Mesothelial cell of epicardium (in vitro differentiated cells): ENCODE measurements at regions not wholly inside any gene's neighbourhood (a gene's known extent, or its start where the extent isn't known, plus 50 kb on each side); places are given as distances from the start of the nearest gene placed in this dataset.

Source experiments
- DNase-seq, 2 experiments: peaks; one replicate each; pipeline ENCODE4 v3.0.0; 2021; ENCODE audit warnings: low spot score in 2 of 2; ENCODE audit not compliant: unreplicated experiment in 2 of 2
- H3K27ac Mint-ChIP-seq: 2 replicates; pipeline ENCODE4 v1.8.0; 2021; ENCODE audit warnings: mixed read lengths
- H3K27me3 Mint-ChIP-seq: 2 replicates; pipeline ENCODE4 v1.8.0; 2021; ENCODE audit warnings: low read depth, mixed read lengths
- H3K36me3 Mint-ChIP-seq: 2 replicates; pipeline ENCODE4 v1.8.0; 2021; ENCODE audit warnings: mixed read lengths
- H3K4me1 Mint-ChIP-seq: 2 replicates; pipeline ENCODE4 v1.8.0; 2021; ENCODE audit warnings: mixed read lengths
- H3K4me3 Mint-ChIP-seq: 2 replicates; pipeline ENCODE4 v1.8.0; 2021; ENCODE audit warnings: mild to moderate bottlenecking, moderate library complexity, mixed read lengths
- H3K9me3 Mint-ChIP-seq: 2 replicates; pipeline ENCODE4 v1.8.0; 2021; ENCODE audit warnings: mixed read lengths
- TF ChIP-seq, protein P1 (sequence below): fragments of 200-600 bp; sonication (generic); IDR thresholded peaks from one replicate; pipeline ENCODE4 v1.5.0; 2021; ENCODE audit warnings: antibody characterized with exemption; ENCODE audit not compliant: unreplicated experiment

- H3K27ac Mint-ChIP-seq: no peak overlapping the region
- no peak for DNase-seq
- no peaks in the 10 kb centered on the region for H3K36me3 Mint-ChIP-seq
- peaks cover 3% of the 10 kb centered on the region for H3K9me3 Mint-ChIP-seq
- H3K27me3 Mint-ChIP-seq: no peaks in the 10 kb centered on the region
- TF ChIP-seq, protein P1, sequence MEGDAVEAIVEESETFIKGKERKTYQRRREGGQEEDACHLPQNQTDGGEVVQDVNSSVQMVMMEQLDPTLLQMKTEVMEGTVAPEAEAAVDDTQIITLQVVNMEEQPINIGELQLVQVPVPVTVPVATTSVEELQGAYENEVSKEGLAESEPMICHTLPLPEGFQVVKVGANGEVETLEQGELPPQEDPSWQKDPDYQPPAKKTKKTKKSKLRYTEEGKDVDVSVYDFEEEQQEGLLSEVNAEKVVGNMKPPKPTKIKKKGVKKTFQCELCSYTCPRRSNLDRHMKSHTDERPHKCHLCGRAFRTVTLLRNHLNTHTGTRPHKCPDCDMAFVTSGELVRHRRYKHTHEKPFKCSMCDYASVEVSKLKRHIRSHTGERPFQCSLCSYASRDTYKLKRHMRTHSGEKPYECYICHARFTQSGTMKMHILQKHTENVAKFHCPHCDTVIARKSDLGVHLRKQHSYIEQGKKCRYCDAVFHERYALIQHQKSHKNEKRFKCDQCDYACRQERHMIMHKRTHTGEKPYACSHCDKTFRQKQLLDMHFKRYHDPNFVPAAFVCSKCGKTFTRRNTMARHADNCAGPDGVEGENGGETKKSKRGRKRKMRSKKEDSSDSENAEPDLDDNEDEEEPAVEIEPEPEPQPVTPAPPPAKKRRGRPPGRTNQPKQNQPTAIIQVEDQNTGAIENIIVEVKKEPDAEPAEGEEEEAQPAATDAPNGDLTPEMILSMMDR: no peak
- no peak overlapping the region for H3K4me3 Mint-ChIP-seq
- peaks cover 11% of the 10 kb centered on the region for H3K4me1 Mint-ChIP-seq
Observed at GRCh38 chr5:74143721-74144330, 496.7 kb downstream of the ENC1 start.

DNA sequence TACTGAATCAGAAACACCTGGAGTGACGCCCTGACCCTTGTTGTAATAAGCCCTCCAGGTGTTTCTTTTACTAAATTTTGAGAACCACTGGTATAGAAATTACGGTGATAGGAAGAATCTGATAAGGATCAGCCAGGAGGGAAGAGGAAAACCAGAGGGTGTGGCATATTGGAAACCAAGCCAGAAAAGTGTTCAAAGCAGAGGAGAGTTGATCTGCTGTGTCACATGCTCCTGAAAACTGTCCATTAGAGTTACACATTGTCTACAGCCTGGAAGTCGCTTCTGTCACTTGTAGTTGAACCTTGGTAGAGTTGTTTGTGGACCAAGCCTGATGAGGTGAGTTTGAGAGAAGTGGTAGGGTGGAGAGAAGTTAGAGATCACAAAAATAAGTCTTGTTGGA lies 497.4 kb downstream of the ENC1 start:
- Mint-ChIP-seq H3K27me3 (no peaks in the 10 kb centered on the region), H3K4me1 (peaks cover 11% of the 10 kb centered on the region), H3K4me3 (no peak overlapping the region), H3K27ac (no peak overlapping the region), H3K9me3 (peaks cover 3% of the 10 kb centered on the region), H3K36me3 (no peaks in the 10 kb centered on the region)
- no peak for DNase-seq
- TF ChIP-seq, protein P1: no peak

DNA sequence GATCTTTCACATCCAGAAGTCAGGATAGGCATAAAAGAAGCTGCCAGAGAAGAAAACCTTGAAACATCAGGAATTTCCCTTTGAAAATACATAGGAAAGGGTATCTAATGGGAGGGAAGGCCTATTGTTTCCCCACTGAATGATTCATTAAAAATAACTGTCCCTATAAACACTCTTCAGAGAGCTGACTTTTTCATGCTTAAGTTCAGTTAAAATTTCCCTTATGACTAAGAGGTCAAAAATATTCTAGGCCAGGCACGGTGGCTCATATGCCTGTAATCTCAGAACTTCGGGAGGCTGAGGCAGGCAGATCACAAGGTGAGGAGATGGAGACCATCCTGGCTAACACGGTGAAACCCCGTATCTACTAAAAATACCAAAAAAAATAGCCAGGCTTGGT lies 499.5 kb downstream of the ENC1 start:
- H3K4me1 Mint-ChIP-seq: peaks cover 13% of the 10 kb centered on the region
- TF ChIP-seq, protein P1: no peak
- no peak overlapping the region for H3K4me3 Mint-ChIP-seq
- H3K36me3 Mint-ChIP-seq: no peaks in the 10 kb centered on the region
- peaks cover 3% of the 10 kb centered on the region for H3K9me3 Mint-ChIP-seq
- DNase-seq: no peak
- no peak overlapping the region for H3K27ac Mint-ChIP-seq
- no peaks in the 10 kb centered on the region for H3K27me3 Mint-ChIP-seq

- Mint-ChIP-seq H3K27me3 (no peaks in the 10 kb centered on the region), H3K4me1 (peaks cover 15% of the 10 kb centered on the region), H3K9me3 (peaks cover 3% of the 10 kb centered on the region), H3K36me3 (no peaks in the 10 kb centered on the region), H3K4me3 (no peak overlapping the region), H3K27ac (no peak overlapping the region)
- DNase-seq: no peak
- TF ChIP-seq, protein P1: no peak
Observed at GRCh38 chr5:74140409-74140808, 500.1 kb downstream of the ENC1 start.

DNA sequence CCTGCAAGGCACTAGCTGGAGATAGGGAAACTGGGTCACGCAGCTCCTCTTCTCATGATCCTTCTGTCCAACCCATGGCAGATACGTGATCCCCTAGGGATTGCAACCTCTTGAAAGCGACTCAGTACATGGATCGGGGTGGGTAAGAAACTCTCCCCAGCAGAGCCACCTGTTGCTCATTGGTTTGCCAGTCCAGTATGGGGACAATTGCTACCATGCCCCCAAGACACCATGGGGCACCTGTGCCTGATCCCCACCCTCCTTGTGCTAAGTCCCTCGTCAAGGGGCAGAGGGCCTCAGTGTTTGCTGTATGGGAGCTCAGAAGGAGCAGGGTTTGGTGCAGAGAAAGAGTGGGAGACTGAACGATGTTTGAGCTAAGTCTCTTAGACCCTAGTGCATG lies 500.9 kb downstream of the ENC1 start:
- H3K4me3 Mint-ChIP-seq: no peak overlapping the region
- DNase-seq: no peak
- TF ChIP-seq, protein P1: no peak
- no peak overlapping the region for H3K27ac Mint-ChIP-seq
- no peaks in the 10 kb centered on the region for H3K36me3 Mint-ChIP-seq
- H3K4me1 Mint-ChIP-seq: peaks cover 16% of the 10 kb centered on the region
- no peaks in the 10 kb centered on the region for H3K27me3 Mint-ChIP-seq
- peaks cover 3% of the 10 kb centered on the region for H3K9me3 Mint-ChIP-seq

GRCh38 chr5:74138721-74139120 lies 501.8 kb downstream of the ENC1 start:
- H3K9me3 Mint-ChIP-seq: peaks cover 3% of the 10 kb centered on the region
- H3K27ac Mint-ChIP-seq: no peak overlapping the region
- H3K4me3 Mint-ChIP-seq: no peak overlapping the region
- DNase-seq: no peak
- no peaks in the 10 kb centered on the region for H3K36me3 Mint-ChIP-seq
- H3K27me3 Mint-ChIP-seq: no peaks in the 10 kb centered on the region
- TF ChIP-seq, protein P1: no peak
- H3K4me1 Mint-ChIP-seq: peaks cover 10% of the 10 kb centered on the region
